T-cell (primary cell): ENCODE measurements at regions not wholly inside any gene's neighbourhood (a gene's known extent, or its start where the extent isn't known, plus 50 kb on each side); places are given as distances from the start of the nearest gene placed in this dataset.
"Not testable (repeated sequence)": the region's sequence is repeated elsewhere in the genome, so short reads cannot be mapped to it uniquely, and the experiment has no call there.

ENCODE experiments used
- ATAC-seq, 4 experiments: fragments of 200-7000 bp in 3 of 4; fragments of 150-1000 bp in 1 of 4; cut with Tn5 transposase; replicated peaks in 1 of 4; 1 replicate in 3 of 4; 2 replicates in 1 of 4; pipeline ENCODE4 v1.10.0; 2021; ENCODE audit warnings: moderate library complexity in 3 of 4, mild to moderate bottlenecking in 2 of 4, moderate number of reproducible peaks in 1 of 4
- CTCF ChIA-PET, 2 donors: fragments of 300-600 bp; sonication (Branson Sonifier 250); formaldehyde crosslinking; loops; one replicate each; lab custom pipeline; 2022; ENCODE audit warnings: antibody characterized with exemption in 2 of 2; lab: Charles Lee
- POLR2A ChIA-PET, 2 donors: fragments of 300-600 bp; sonication (Branson Sonifier 250); formaldehyde crosslinking; loops; one replicate each; lab custom pipeline; 2022; ENCODE audit warnings: antibody characterized with exemption in 2 of 2; lab: Charles Lee
- DNase-seq, 35 experiments: peaks; one replicate each; pipeline versions ENCODE4 v3.0.0 to v3.0.0-alpha.2; 2013 to 2023
- H3K27ac ChIP-seq: one replicate; pipeline ENCODE4 v1.5.1; 2013; ENCODE audit warnings: low read length
- H3K27me3 ChIP-seq, 2 experiments: replicated peaks in 1 of 2; 1 replicate in 1 of 2; 2 replicates in 1 of 2; pipeline versions ENCODE4 v1.6.1 to v1.7.0; 2013; ENCODE audit warnings: low read length in 1 of 2, mixed read lengths in 1 of 2; ENCODE audit not compliant: control insufficient read depth in 2 of 2, insufficient read depth in 2 of 2; ENCODE audit errors: extremely low read depth in 1 of 2
- H3K36me3 ChIP-seq, 2 donors: 1 replicate in 1 of 2; 2 replicates in 1 of 2; pipeline versions ENCODE4 v1.6.1 to v1.7.0; 2013; ENCODE audit warnings: low read length in 1 of 2; ENCODE audit not compliant: control insufficient read depth in 2 of 2, insufficient read depth in 1 of 2; ENCODE audit errors: extremely low read depth in 1 of 2
- H3K4me1 ChIP-seq, 2 experiments: 1 replicate in 1 of 2; 2 replicates in 1 of 2; pipeline versions ENCODE4 v1.6.1 to v1.7.0; 2013; ENCODE audit warnings: low read length in 2 of 2, mixed read lengths in 1 of 2; ENCODE audit not compliant: insufficient read depth in 2 of 2, control insufficient read depth in 1 of 2; ENCODE audit errors: extremely low read depth in 1 of 2
- H3K4me3 ChIP-seq, 2 donors: 1 replicate in 1 of 2; 2 replicates in 1 of 2; pipeline versions ENCODE4 v1.5.1 to v1.7.0; 2013; ENCODE audit warnings: mild to moderate bottlenecking in 2 of 2, low read length in 1 of 2, moderate library complexity in 1 of 2; ENCODE audit not compliant: control insufficient read depth in 1 of 2; ENCODE audit errors: extremely low read depth in 1 of 2
- H3K9me3 ChIP-seq: 2 replicates; pipeline ENCODE4 v1.7.0; 2013
- H3K27ac Mint-ChIP-seq, 2 donors: one replicate each; pipeline ENCODE4 v1.8.0; 2020 to 2021; ENCODE audit warnings: mild to moderate bottlenecking in 2 of 2, mixed read lengths in 2 of 2
- H3K27me3 Mint-ChIP-seq, 2 donors: one replicate each; pipeline ENCODE4 v1.8.0; 2021 to 2022; ENCODE audit warnings: mixed read lengths in 2 of 2
- H3K36me3 Mint-ChIP-seq: one replicate; pipeline ENCODE4 v1.8.0; 2021; ENCODE audit warnings: mixed read lengths
- H3K4me1 Mint-ChIP-seq, 3 donors: one replicate each; pipeline ENCODE4 v1.8.0; 2020 to 2022; ENCODE audit warnings: mixed read lengths in 3 of 3, mild to moderate bottlenecking in 1 of 3
- H3K4me3 Mint-ChIP-seq, 3 donors: one replicate each; pipeline ENCODE4 v1.8.0; 2020 to 2022; ENCODE audit warnings: mild to moderate bottlenecking in 3 of 3, mixed read lengths in 3 of 3, moderate library complexity in 3 of 3
- H3K9me3 Mint-ChIP-seq, 3 donors: one replicate each; pipeline ENCODE4 v1.8.0; 2020 to 2022; ENCODE audit warnings: mixed read lengths in 3 of 3
- WGBS: methylation state at CpG from one replicate; pipeline ENCODE4 v1.1.5; 2013; ENCODE audit warnings: missing lambda C conversion rate; ENCODE audit not compliant: insufficient coverage; 5-methylcytosine and 5-hydroxymethylcytosine counted together

GRCh38 chr3:39644176-39644575, 165.2 kb upstream of the MYRIP start:
- no peak overlapping the region for H3K4me3 ChIP-seq
- H3K27me3 Mint-ChIP-seq, result peaks cover 7 to 16% of the 10 kb centered on the region in 2 donors
- H3K4me3 Mint-ChIP-seq, result no peak overlapping the region
- H3K4me1 ChIP-seq, result no peaks in the 10 kb centered on the region
- no peaks in the 10 kb centered on the region for H3K36me3 Mint-ChIP-seq
- no peaks in the 10 kb centered on the region for H3K9me3 ChIP-seq
- no peaks in the 10 kb centered on the region for H3K9me3 Mint-ChIP-seq
- no peak for ATAC-seq
- no peaks in the 10 kb centered on the region for H3K4me1 Mint-ChIP-seq
- peaks cover 0 to 3% of the 10 kb centered on the region in 2 experiments for H3K27me3 ChIP-seq
- 86% methylated on average over 1 of the region's 4 CpGs for WGBS
- no peak overlapping the region for H3K27ac ChIP-seq
- no peak overlapping the region for H3K27ac Mint-ChIP-seq
- H3K36me3 ChIP-seq, result no peaks in the 10 kb centered on the region
- ChIA-PET POLR2A (no interaction called here), CTCF (no interaction called here)
- no peak for DNase-seq

- 100% methylated on average over 4 of the region's 19 CpGs for WGBS
- H3K4me1 Mint-ChIP-seq, H3K9me3 Mint-ChIP-seq, H3K27me3 Mint-ChIP-seq, H3K27me3 ChIP-seq, POLR2A ChIA-PET, H3K4me3 ChIP-seq, H3K36me3 ChIP-seq, DNase-seq, H3K4me3 Mint-ChIP-seq, H3K36me3 Mint-ChIP-seq, H3K27ac ChIP-seq, H3K27ac Mint-ChIP-seq, ATAC-seq, CTCF ChIA-PET, H3K4me1 ChIP-seq, H3K9me3 ChIP-seq: not testable (repeated sequence)
Observed at GRCh38 chr3:39651256-39651655, 158.2 kb upstream of the MYRIP start.

- no peak overlapping the region for H3K4me3 ChIP-seq
- no peaks in the 10 kb centered on the region for H3K9me3 Mint-ChIP-seq
- no peak for ATAC-seq
- POLR2A ChIA-PET, result interaction anchor here in 1 of 2 donors (0.7 kb wide), 2 partner anchors 8 to 59 kb away, joined by 4 to 5 read pairs; no protein-coding TSS in a partner anchor
- no peaks in the 10 kb centered on the region for H3K4me1 ChIP-seq
- H3K27ac ChIP-seq, result no peak overlapping the region
- peaks cover 7 to 8% of the 10 kb centered on the region in 2 donors for H3K27me3 Mint-ChIP-seq
- H3K4me3 Mint-ChIP-seq, result no peak overlapping the region
- H3K36me3 Mint-ChIP-seq, result no peaks in the 10 kb centered on the region
- H3K36me3 ChIP-seq, result no peaks in the 10 kb centered on the region
- no peaks in the 10 kb centered on the region for H3K9me3 ChIP-seq
- CTCF ChIA-PET, result no interaction called here
- WGBS, result 88% methylated on average over 4 of the region's 4 CpGs
- H3K27ac Mint-ChIP-seq, result no peak overlapping the region
- DNase-seq, result no peak
- H3K4me1 Mint-ChIP-seq, result no peaks in the 10 kb centered on the region
- H3K27me3 ChIP-seq, result no peaks in the 10 kb centered on the region
Observed at GRCh38 chr3:39651993-39652739, 157.2 kb upstream of the MYRIP start.

- CTCF ChIA-PET, H3K27ac Mint-ChIP-seq, H3K9me3 Mint-ChIP-seq, ATAC-seq, H3K36me3 ChIP-seq, H3K9me3 ChIP-seq, H3K4me3 ChIP-seq, H3K4me1 ChIP-seq, DNase-seq, H3K36me3 Mint-ChIP-seq, H3K27ac ChIP-seq, H3K4me3 Mint-ChIP-seq, POLR2A ChIA-PET, H3K27me3 ChIP-seq, H3K4me1 Mint-ChIP-seq: not testable (repeated sequence)
- H3K27me3 Mint-ChIP-seq, result peaks cover 8 to 14% of the 10 kb centered on the region in 2 donors
- WGBS, result 88% methylated on average over 7 of the region's 26 CpGs
Observed at GRCh38 chr3:39655718-39656117, 153.7 kb upstream of the MYRIP start.

- ATAC-seq, result no peak
- no peaks in the 10 kb centered on the region for H3K4me1 ChIP-seq
- H3K36me3 ChIP-seq, result no peaks in the 10 kb centered on the region
- H3K36me3 Mint-ChIP-seq, result no peaks in the 10 kb centered on the region
- H3K4me1 Mint-ChIP-seq, result no peaks in the 10 kb centered on the region
- no peak overlapping the region for H3K4me3 Mint-ChIP-seq
- H3K9me3 Mint-ChIP-seq, result peaks cover 0 to 2% (median 0%) of the 10 kb centered on the region in 3 donors
- no peak for DNase-seq
- ChIA-PET POLR2A (no interaction called here), CTCF (no interaction called here)
- H3K27ac Mint-ChIP-seq, result no peak overlapping the region
- H3K9me3 ChIP-seq, result no peaks in the 10 kb centered on the region
- no peak overlapping the region for H3K27ac ChIP-seq
- peaks cover 8 to 14% of the 10 kb centered on the region in 2 donors for H3K27me3 Mint-ChIP-seq
- no peaks in the 10 kb centered on the region for H3K27me3 ChIP-seq
- no peak overlapping the region for H3K4me3 ChIP-seq
Observed at GRCh38 chr3:39657075-39657474, 152.3 kb upstream of the MYRIP start.

GRCh38 chr3:39657775-39658174, 151.6 kb upstream of the MYRIP start:
- DNase-seq (no peak), ATAC-seq (no peak)
- H3K27me3 ChIP-seq, result no peaks in the 10 kb centered on the region
- ChIA-PET POLR2A (no interaction called here), CTCF (no interaction called here)
- H3K36me3 ChIP-seq, result no peaks in the 10 kb centered on the region
- Mint-ChIP-seq H3K27me3 (peaks cover 8 to 14% of the 10 kb centered on the region in 2 donors), H3K9me3 (peaks cover 0 to 2% (median 0%) of the 10 kb centered on the region in 3 donors), H3K4me3 (no peak overlapping the region), H3K36me3 (no peaks in the 10 kb centered on the region), H3K27ac (no peak overlapping the region), H3K4me1 (no peaks in the 10 kb centered on the region)
- no peaks in the 10 kb centered on the region for H3K9me3 ChIP-seq
- H3K4me1 ChIP-seq, result no peaks in the 10 kb centered on the region
- H3K4me3 ChIP-seq, result no peak overlapping the region
- H3K27ac ChIP-seq, result no peak overlapping the region
- no CpG with 5 or more reads among the region's 1 CpG for WGBS
